RWPE1 (cell line): ENCODE measurements at regions not wholly inside any gene's neighbourhood (a gene's known extent, or its start where the extent isn't known, plus 50 kb on each side); places are given as distances from the start of the nearest gene placed in this dataset.

Experiments
- CTCF ChIA-PET: fragments of 350-600 bp; sonication (Branson Sonifier 250); formaldehyde crosslinking; extraction: SDS; loops from one replicate; lab custom pipeline; 2021; lab: Yijun Ruan, JAX
- POLR2A ChIA-PET: fragments of 400-600 bp; formaldehyde crosslinking; extraction: SDS; loops from one replicate; lab custom pipeline; 2020; ENCODE audit warnings: antibody characterized with exemption; ENCODE audit not compliant: low non-redundant PET; lab: Yijun Ruan, JAX
- DNase-seq: peaks from one replicate; pipeline ENCODE4 v3.0.0; 2012; ENCODE audit warnings: low spot score
- H3K27ac ChIP-seq: fragments of 450-650 bp; 2 replicates; pipeline ENCODE4 v1.5.1; 2017
- TF ChIP-seq, protein P1 (sequence below): fragments of 450-650 bp; conservative IDR thresholded peaks from 2 replicates; pipeline ENCODE4 v1.5.1; 2017; ENCODE audit warnings: low read depth, mild to moderate bottlenecking

DNA sequence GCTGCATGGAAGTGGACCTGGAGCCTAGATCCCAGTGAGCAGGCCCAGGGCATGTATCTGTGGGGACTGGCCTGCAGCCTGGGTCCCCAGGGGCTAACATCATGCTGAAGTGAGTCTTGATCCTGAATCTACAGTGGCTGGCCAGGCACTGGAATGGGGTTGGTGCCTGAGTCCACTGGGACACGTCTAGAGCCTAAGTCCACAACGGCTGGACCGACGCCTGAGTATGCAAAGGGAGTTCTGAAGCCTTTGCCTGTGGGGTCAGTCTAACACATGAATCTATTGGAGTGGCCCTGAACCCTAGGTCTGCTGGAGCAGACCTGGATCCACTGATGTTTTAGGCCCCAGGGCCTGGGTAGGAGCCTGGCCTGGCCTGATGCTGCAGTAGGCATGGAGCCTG is 665.5 kb downstream of the DCDC2C start:
- CTCF ChIA-PET, result no interaction called here
- POLR2A ChIA-PET, result no interaction called here
- H3K27ac ChIP-seq, result no peak overlapping the region
- no peak for DNase-seq
- TF ChIP-seq, protein P1, sequence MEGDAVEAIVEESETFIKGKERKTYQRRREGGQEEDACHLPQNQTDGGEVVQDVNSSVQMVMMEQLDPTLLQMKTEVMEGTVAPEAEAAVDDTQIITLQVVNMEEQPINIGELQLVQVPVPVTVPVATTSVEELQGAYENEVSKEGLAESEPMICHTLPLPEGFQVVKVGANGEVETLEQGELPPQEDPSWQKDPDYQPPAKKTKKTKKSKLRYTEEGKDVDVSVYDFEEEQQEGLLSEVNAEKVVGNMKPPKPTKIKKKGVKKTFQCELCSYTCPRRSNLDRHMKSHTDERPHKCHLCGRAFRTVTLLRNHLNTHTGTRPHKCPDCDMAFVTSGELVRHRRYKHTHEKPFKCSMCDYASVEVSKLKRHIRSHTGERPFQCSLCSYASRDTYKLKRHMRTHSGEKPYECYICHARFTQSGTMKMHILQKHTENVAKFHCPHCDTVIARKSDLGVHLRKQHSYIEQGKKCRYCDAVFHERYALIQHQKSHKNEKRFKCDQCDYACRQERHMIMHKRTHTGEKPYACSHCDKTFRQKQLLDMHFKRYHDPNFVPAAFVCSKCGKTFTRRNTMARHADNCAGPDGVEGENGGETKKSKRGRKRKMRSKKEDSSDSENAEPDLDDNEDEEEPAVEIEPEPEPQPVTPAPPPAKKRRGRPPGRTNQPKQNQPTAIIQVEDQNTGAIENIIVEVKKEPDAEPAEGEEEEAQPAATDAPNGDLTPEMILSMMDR, result no peak

DNA sequence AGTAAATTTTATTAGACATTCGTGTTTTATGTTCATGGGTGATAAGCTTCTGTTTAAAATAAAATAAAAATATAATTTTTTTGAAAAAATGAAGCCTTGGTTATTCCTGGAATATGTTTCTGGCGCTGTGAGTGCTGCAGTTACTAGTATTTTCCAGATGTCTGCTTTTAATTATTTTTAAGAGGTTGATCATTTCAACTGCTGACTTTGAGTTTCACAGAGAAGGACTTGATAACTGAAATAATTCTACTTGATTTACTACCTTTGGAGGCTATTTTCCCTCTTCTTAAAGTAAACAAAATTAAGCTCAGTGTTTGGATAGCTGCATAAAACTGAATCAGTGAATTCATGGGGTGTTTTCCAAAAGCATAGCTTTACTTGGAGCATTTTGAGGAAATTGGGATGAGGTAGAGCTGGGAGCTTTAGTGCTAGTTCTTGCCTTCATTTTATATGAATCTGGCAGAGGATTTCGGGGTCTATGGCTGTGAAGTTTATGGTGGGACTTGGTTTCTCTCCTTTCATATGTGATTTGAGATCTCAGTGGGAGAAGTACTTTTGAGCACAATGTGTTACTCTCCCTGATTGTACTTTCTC is 666.5 kb downstream of the DCDC2C start:
- CTCF ChIA-PET, result interaction anchor here (0.6 kb wide), 1 partner anchor 44 kb away, joined by 3 read pairs; no protein-coding TSS in a partner anchor
- H3K27ac ChIP-seq, result no peak overlapping the region
- TF ChIP-seq, protein P1, result no peak
- POLR2A ChIA-PET, result no interaction called here
- DNase-seq, result no peak

DNA sequence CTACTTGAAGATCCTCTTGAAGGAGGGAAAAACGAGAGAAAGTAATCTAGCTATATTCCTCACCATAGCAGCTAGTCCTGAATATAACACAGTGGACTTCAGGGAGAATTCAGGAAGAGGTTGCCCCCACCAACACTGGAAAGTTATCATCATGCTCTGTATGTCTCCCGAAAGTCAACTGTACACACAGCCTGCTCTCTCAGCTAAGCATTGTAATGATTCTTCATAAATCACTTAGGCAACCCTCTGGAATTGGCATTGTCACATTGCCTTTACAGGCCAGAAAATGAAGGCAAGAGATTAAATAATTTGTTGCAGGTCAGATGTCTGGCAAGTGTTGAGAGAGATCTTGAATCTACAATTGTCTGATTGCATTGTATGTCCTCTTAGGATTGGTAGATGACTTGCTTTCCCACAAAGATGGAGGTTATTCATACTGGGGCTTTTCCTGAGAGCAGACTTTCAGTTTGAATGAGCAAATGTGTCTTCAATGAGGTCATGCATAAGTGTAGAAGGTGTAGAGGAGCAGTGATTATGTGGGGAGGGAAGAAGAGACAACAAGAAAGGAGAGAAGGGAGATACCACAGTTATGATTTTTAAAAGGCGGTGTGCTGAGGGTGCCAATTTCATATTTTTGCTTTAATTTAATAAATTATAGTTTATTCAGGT is 667.2 kb downstream of the DCDC2C start:
- ChIA-PET CTCF (interaction anchor here (0.6 kb wide), 1 partner anchor 43 kb away, joined by 3 read pairs; no protein-coding TSS in a partner anchor), POLR2A (no interaction called here)
- no peak overlapping the region for H3K27ac ChIP-seq
- TF ChIP-seq, protein P1, result no peak
- DNase-seq, result no peak

DNA sequence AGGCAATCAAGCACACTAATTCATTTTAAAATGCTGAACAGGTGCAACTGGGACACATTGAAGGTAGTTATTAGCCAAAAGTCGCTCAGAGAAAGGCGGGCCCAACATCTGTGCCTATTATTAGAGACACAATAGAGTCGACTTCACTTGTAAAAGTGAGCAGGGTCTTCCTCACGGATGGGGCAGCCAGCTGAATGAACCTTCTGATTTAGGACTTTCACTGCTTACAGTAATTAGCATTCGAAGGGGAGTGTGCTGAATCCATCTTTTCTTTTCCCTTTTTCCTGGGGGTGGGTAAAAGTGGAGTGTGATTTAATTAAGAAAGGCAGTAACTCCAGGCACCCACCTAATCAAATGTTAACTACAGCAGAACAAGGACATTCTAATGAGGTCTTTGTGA is 677.7 kb downstream of the DCDC2C start:
- no peak overlapping the region for H3K27ac ChIP-seq
- ChIA-PET POLR2A (no interaction called here), CTCF (no interaction called here)
- TF ChIP-seq, protein P1, result no peak
- DNase-seq, result no peak

DNA sequence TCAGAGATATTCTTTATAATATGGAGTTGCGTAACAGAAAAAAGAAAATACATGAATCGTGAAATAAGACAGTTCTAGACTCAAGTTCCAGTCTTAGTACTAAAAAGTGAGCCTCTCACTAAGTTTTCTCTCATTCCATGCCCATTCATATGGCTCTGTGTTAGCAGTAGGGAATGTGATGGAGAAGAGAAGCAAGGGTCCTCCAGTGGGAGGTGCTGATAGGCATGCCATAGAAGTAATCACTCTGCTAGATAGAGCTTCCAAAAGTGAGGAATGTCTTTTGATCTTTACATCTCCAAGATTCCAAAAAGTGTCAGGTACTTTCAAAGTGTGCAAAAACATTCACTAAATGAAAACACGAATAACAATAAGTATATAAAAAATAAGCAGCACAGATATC is 678.4 kb downstream of the DCDC2C start:
- CTCF ChIA-PET, result no interaction called here
- DNase-seq, result no peak
- no peak overlapping the region for H3K27ac ChIP-seq
- TF ChIP-seq, protein P1, result no peak
- POLR2A ChIA-PET, result no interaction called here

DNA sequence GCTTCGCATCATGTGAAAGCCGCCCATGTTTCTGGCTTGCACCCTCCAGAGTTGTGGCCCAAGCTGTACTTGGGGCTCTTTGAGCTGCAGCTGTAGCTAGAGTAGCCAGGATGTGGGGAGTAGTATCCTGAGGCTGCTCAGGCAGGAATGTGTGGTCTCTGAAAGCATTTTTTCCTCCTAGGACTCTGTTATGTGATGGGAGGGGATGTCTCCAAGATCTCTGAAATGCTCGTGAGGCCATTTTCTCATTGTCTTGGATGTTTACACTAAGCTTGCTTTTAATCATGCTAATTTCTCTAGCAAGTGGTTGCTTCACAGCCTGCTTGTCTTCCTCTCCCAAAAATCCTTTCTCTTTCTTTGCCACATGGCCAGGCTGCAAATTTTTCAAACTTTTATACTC is 687.6 kb downstream of the DCDC2C start:
- ChIA-PET POLR2A (no interaction called here), CTCF (no interaction called here)
- no peak overlapping the region for H3K27ac ChIP-seq
- TF ChIP-seq, protein P1, result no peak
- DNase-seq, result no peak
